Esophagus muscularis mucosa (tissue), 4 donors: ENCODE measurements at regions not wholly inside any gene's neighbourhood (a gene's known extent, or its start where the extent isn't known, plus 50 kb on each side); places are given as distances from the start of the nearest gene placed in this dataset.

Source experiments
- DNase-seq: peaks from one replicate; pipeline ENCODE4 v3.0.0-alpha.2; 2017; ENCODE audit errors: extremely low spot score
- H3K27ac ChIP-seq, 4 donors: fragments of 200-600 bp; sonication (generic); replicated peaks in 1 of 4; 1 replicate in 3 of 4; 2 replicates in 1 of 4; pipeline ENCODE4 v1.5.1; 2016 to 2019; ENCODE audit warnings: mild to moderate bottlenecking in 1 of 4
- H3K27me3 ChIP-seq, 4 donors: fragments of 200-600 bp; sonication (generic); one replicate each; pipeline versions ENCODE4 v1.5.1 to v1.6.0; 2016 to 2019
- H3K36me3 ChIP-seq, 4 donors: fragments of 200-600 bp; sonication (generic); one replicate each; pipeline ENCODE4 v1.5.1; 2016 to 2019
- H3K4me1 ChIP-seq, 4 donors: fragments of 200-600 bp; sonication (generic); one replicate each; pipeline ENCODE4 v1.5.1; 2016 to 2019
- H3K4me3 ChIP-seq, 4 donors: fragments of 200-600 bp; sonication (generic); 1 replicate in 2 of 4; 2 replicates in 2 of 4; pipeline ENCODE4 v1.5.1; 2016 to 2019; ENCODE audit warnings: mild to moderate bottlenecking in 4 of 4, moderate library complexity in 1 of 4
- H3K9me3 ChIP-seq, 4 donors: fragments of 200-600 bp; sonication (generic); 1 replicate in 3 of 4; 2 replicates in 1 of 4; pipeline ENCODE4 v1.5.1; 2016 to 2019
- EP300 ChIP-seq: sonication (generic); formaldehyde crosslinking; IDR thresholded peaks from one replicate; pipeline ENCODE4 v1.6.1; 2017; ENCODE audit warnings: antibody characterized with exemption
- POLR2A ChIP-seq: fragments of 450-650 bp; IDR thresholded peaks from one replicate; pipeline ENCODE4 v1.6.1; 2017; ENCODE audit warnings: antibody characterized with exemption, moderate library complexity, mild to moderate bottlenecking, low read depth
- POLR2AphosphoS5 ChIP-seq, 2 donors: sonication (generic); formaldehyde crosslinking; IDR thresholded peaks; one replicate each; pipeline ENCODE4 v1.6.1; 2017; ENCODE audit warnings: antibody characterized with exemption in 2 of 2
- WGBS: methylation state at CpG from one replicate; pipeline ENCODE4 v1.1.5; 2018; 5-methylcytosine and 5-hydroxymethylcytosine counted together
- intact Hi-C: fragments of 100-400 bp; cut with DNase I; formaldehyde crosslinking; loops from one replicate; pipeline ENCODE4 v1.15.1; 2023
- TF ChIP-seq, protein P1 (sequence below), 3 experiments: fragments of 200-600 bp in 2 of 3; fragments of 450-650 bp in 1 of 3; sonication (generic) in 2 of 3; IDR thresholded peaks; one replicate each; pipeline ENCODE4 v1.5.1; 2017 to 2019; ENCODE audit warnings: antibody characterized with exemption in 3 of 3, mild to moderate bottlenecking in 2 of 3, moderate library complexity in 1 of 3

- intact Hi-C loops: loop anchor here (10.0 kb wide), 1 partner anchor 181 kb away; no protein-coding TSS in a partner anchor
- Histone ChIP-seq H3K9me3 (peaks cover 0 to 5% (median 0%) of the 10 kb centered on the region in 4 donors), H3K36me3 (no peaks in the 10 kb centered on the region), H3K27ac (peak overlapping the region in 3 of 4 donors; percentile 6 to 36 (median 25)), H3K4me1 (peaks cover 6 to 18% (median 15%) of the 10 kb centered on the region in 4 donors), H3K27me3 (no peaks in the 10 kb centered on the region), H3K4me3 (no peak overlapping the region)
- no peak for TF ChIP-seq POLR2A
- TF ChIP-seq EP300: no peak
- TF ChIP-seq, protein P1, sequence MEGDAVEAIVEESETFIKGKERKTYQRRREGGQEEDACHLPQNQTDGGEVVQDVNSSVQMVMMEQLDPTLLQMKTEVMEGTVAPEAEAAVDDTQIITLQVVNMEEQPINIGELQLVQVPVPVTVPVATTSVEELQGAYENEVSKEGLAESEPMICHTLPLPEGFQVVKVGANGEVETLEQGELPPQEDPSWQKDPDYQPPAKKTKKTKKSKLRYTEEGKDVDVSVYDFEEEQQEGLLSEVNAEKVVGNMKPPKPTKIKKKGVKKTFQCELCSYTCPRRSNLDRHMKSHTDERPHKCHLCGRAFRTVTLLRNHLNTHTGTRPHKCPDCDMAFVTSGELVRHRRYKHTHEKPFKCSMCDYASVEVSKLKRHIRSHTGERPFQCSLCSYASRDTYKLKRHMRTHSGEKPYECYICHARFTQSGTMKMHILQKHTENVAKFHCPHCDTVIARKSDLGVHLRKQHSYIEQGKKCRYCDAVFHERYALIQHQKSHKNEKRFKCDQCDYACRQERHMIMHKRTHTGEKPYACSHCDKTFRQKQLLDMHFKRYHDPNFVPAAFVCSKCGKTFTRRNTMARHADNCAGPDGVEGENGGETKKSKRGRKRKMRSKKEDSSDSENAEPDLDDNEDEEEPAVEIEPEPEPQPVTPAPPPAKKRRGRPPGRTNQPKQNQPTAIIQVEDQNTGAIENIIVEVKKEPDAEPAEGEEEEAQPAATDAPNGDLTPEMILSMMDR (IDR thresholded peaks at IDR 0.05): no peak
- TF ChIP-seq POLR2AphosphoS5 (IDR thresholded peaks at IDR 0.05): no peak
- DNase-seq: peak; percentile 57
- WGBS: 62% methylated on average over 4 of the region's 4 CpGs
Observed at GRCh38 chr9:99445920-99446319, 223.8 kb downstream of the SEC61B start.

- no peak for DNase-seq
- intact Hi-C loops: loop anchor here (10.0 kb wide), 1 partner anchor 183 kb away; no protein-coding TSS in a partner anchor
- TF ChIP-seq POLR2AphosphoS5 (IDR thresholded peaks at IDR 0.05) (no peak), POLR2A (no peak)
- TF ChIP-seq, protein P1 (IDR thresholded peaks at IDR 0.05): no peak
Observed at GRCh38 chr9:99447951-99448350, 225.9 kb downstream of the SEC61B start.

GRCh38 chr9:99449726-99450125 lies 227.6 kb downstream of the SEC61B start:
- Histone ChIP-seq H3K27ac (no peak overlapping the region), H3K9me3 (no peaks in the 10 kb centered on the region), H3K27me3 (no peaks in the 10 kb centered on the region), H3K36me3 (no peaks in the 10 kb centered on the region), H3K4me1 (peaks cover 6 to 19% (median 16%) of the 10 kb centered on the region in 4 donors), H3K4me3 (no peak overlapping the region)
- no peak for TF ChIP-seq EP300
- no peak for TF ChIP-seq POLR2AphosphoS5 (IDR thresholded peaks at IDR 0.05)
- TF ChIP-seq POLR2A: no peak
- TF ChIP-seq, protein P1 (IDR thresholded peaks at IDR 0.05): no peak
- 83% methylated on average over 1 of the region's 1 CpG for WGBS
- DNase-seq: peak; percentile 34
- intact Hi-C loops: loop anchor here (10.0 kb wide), 1 partner anchor 185 kb away; no protein-coding TSS in a partner anchor

More at GRCh38 chr9:99447951-99448350, 225.9 kb downstream of the SEC61B start:
- H3K9me3 ChIP-seq: no peaks in the 10 kb centered on the region
- no peaks in the 10 kb centered on the region for H3K36me3 ChIP-seq
- no peak overlapping the region for H3K4me3 ChIP-seq
- H3K4me1 ChIP-seq: peaks cover 6 to 19% (median 18%) of the 10 kb centered on the region in 4 donors
- no peaks in the 10 kb centered on the region for H3K27me3 ChIP-seq
- H3K27ac ChIP-seq: no peak overlapping the region

DNA sequence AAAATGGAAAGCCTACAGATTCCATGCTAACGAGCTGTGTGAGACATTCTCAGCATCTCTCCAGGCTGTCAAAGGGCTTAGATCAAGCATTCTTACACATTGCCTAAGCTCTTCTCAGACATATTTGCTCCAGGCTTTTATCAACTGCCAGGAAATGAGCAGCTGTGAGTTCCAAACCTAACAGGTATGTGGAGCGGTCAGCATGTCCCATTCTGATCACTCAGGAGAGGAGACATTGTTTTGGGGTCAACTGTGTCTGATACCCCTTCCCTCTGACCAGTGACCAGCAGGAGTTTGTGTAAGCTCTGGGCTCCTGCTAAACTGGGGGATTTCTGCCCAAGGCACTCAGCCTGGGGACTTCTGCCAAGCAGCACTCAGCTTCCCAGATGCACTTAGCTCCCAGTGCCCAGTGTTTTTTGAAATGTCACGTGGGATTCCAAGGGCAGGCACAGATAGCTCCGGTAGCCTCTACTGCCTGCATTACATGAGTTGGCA lies 229.1 kb downstream of the SEC61B start:
- H3K27ac ChIP-seq: peak overlapping the region in 1 of 4 donors; percentile 24
- TF ChIP-seq EP300 (no peak), POLR2A (no peak), POLR2AphosphoS5 (IDR thresholded peaks at IDR 0.05) (peak in 1 of 2 donors; percentile 36)
- no peaks in the 10 kb centered on the region for H3K27me3 ChIP-seq
- H3K4me1 ChIP-seq: peaks cover 0 to 7% (median 4%) of the 10 kb centered on the region in 4 donors
- H3K4me3 ChIP-seq: no peak overlapping the region
- WGBS: 50% methylated on average over 3 of the region's 4 CpGs
- peak; percentile 83 for DNase-seq
- H3K9me3 ChIP-seq: no peaks in the 10 kb centered on the region
- H3K36me3 ChIP-seq: no peaks in the 10 kb centered on the region
- intact Hi-C loops: no loop called here

- WGBS: 69% methylated on average over 2 of the region's 2 CpGs
- Histone ChIP-seq H3K27me3 (no peaks in the 10 kb centered on the region), H3K4me1 (no peaks in the 10 kb centered on the region), H3K4me3 (no peak overlapping the region), H3K9me3 (no peaks in the 10 kb centered on the region), H3K27ac (no peak overlapping the region), H3K36me3 (no peaks in the 10 kb centered on the region)
- TF ChIP-seq POLR2AphosphoS5 (IDR thresholded peaks at IDR 0.05) (no peak), POLR2A (no peak), EP300 (no peak)
- TF ChIP-seq, protein P1 (IDR thresholded peaks at IDR 0.05): no peak
- intact Hi-C loops: no loop called here
- DNase-seq: no peak
Observed at GRCh38 chr9:99457406-99457805, 235.3 kb downstream of the SEC61B start.
